ENCODE measurements at regions not wholly inside any gene's neighbourhood (a gene's known extent, or its start where the extent isn't known, plus 50 kb on each side); places are given as distances from the start of the nearest gene placed in this dataset.

GRCh38 chr2:107414376-107414775 is 412.3 kb upstream of the RGPD4 start:
- no peak for TF ChIP-seq CTCF (IDR thresholded peaks at IDR 0.05)
- no peak for TF ChIP-seq POLR2AphosphoS5 (IDR thresholded peaks at IDR 0.05)
